Stomach (tissue), 8 donors: ENCODE measurements at regions not wholly inside any gene's neighbourhood (a gene's known extent, or its start where the extent isn't known, plus 50 kb on each side); places are given as distances from the start of the nearest gene placed in this dataset.

Experiments used
- DNase-seq, 2 donors: peaks; one replicate each; pipeline versions ENCODE4 v3.0.0 to v3.0.0-alpha.2; 2013 to 2019
- H3K27ac ChIP-seq, 5 donors: fragments of 200-600 bp in 4 of 5; sonication (generic) in 4 of 5; one replicate each; pipeline ENCODE4 v1.5.1; 2013 to 2019; ENCODE audit warnings: mild to moderate bottlenecking in 1 of 5, moderate library complexity in 1 of 5
- H3K27me3 ChIP-seq, 3 donors: fragments of 200-600 bp; sonication (generic); one replicate each; pipeline ENCODE4 v1.5.1; 2017 to 2019; ENCODE audit warnings: mixed run types in 1 of 3
- H3K36me3 ChIP-seq, 4 donors: fragments of 200-600 bp; sonication (generic); 1 replicate in 3 of 4; 2 replicates in 1 of 4; pipeline ENCODE4 v1.5.1; 2016 to 2019
- H3K4me1 ChIP-seq, 4 donors: fragments of 200-600 bp; sonication (generic); one replicate each; pipeline ENCODE4 v1.5.1; 2016 to 2019
- H3K4me3 ChIP-seq, 4 donors: fragments of 200-600 bp; sonication (generic) in 3 of 4; one replicate each; pipeline ENCODE4 v1.5.1; 2016 to 2019; ENCODE audit warnings: mild to moderate bottlenecking in 1 of 4
- H3K9me3 ChIP-seq, 4 donors: fragments of 200-600 bp; sonication (generic); one replicate each; pipeline ENCODE4 v1.5.1; 2016 to 2019
- EP300 ChIP-seq: sonication (generic); formaldehyde crosslinking; IDR thresholded peaks from one replicate; pipeline ENCODE4 v1.6.1; 2017; ENCODE audit warnings: antibody characterized with exemption
- POLR2A ChIP-seq, 4 donors: fragments of 450-650 bp; IDR thresholded peaks; one replicate each; pipeline ENCODE4 v1.6.1; 2016; ENCODE audit warnings: antibody characterized with exemption in 4 of 4, control low read depth in 2 of 4, mild to moderate bottlenecking in 1 of 4, moderate library complexity in 1 of 4
- POLR2AphosphoS5 ChIP-seq, 3 donors: sonication (generic); formaldehyde crosslinking; IDR thresholded peaks; one replicate each; pipeline ENCODE4 v1.6.1; 2016; ENCODE audit warnings: antibody characterized with exemption in 3 of 3
- WGBS, 5 donors: extraction: QIAGEN DNeasy Blood & Tissue Kit in 3 of 5; methylation state at CpG; one replicate each; pipeline versions ENCODE4 v1.1.5 to v1.1.7; 2013 to 2018; 5-methylcytosine and 5-hydroxymethylcytosine counted together
- intact Hi-C: fragments of 100-400 bp; cut with DNase I; formaldehyde crosslinking; loops from one replicate; pipeline ENCODE4 v1.15.1; 2023; ENCODE audit warnings: low total_unique reads
- TF ChIP-seq, protein P1 (sequence below), 7 experiments: fragments of 450-650 bp in 4 of 7; fragments of 200-600 bp in 3 of 7; sonication (generic) in 3 of 7; IDR thresholded peaks; one replicate each; pipeline ENCODE4 v1.5.1; 2016 to 2019; ENCODE audit warnings: antibody characterized with exemption in 7 of 7, control low read depth in 2 of 7, mild to moderate bottlenecking in 1 of 7
- donor health status: healthy with polysubstance abuse.
- donor health status: Bipolar disorder and iron deficiency.
- donor health status: healthy.

DNA sequence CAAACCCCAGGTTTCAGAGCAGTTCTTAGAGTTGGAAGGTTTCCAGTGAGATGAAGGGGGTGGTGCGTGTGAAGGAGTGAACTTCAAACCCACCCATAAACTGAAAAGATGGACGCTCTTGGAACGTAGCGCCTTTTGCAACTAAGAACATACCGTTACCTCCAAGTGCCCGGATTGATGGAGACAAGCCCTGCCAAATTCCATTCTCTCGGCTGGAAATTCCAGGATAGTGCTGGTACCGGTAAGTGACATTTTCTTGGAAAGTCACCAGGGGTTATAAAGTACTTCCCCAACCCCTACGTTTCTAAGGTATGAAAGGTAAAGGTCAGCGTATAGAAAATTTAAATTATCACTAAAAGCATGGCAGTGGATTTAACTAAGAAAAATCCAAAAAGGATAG, 91.6 kb upstream of the CLDN14 start:
- H3K36me3 ChIP-seq: no peaks in the 10 kb centered on the region
- TF ChIP-seq EP300: no peak
- TF ChIP-seq, protein P1, sequence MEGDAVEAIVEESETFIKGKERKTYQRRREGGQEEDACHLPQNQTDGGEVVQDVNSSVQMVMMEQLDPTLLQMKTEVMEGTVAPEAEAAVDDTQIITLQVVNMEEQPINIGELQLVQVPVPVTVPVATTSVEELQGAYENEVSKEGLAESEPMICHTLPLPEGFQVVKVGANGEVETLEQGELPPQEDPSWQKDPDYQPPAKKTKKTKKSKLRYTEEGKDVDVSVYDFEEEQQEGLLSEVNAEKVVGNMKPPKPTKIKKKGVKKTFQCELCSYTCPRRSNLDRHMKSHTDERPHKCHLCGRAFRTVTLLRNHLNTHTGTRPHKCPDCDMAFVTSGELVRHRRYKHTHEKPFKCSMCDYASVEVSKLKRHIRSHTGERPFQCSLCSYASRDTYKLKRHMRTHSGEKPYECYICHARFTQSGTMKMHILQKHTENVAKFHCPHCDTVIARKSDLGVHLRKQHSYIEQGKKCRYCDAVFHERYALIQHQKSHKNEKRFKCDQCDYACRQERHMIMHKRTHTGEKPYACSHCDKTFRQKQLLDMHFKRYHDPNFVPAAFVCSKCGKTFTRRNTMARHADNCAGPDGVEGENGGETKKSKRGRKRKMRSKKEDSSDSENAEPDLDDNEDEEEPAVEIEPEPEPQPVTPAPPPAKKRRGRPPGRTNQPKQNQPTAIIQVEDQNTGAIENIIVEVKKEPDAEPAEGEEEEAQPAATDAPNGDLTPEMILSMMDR (IDR thresholded peaks at IDR 0.05): no peak
- TF ChIP-seq POLR2A (IDR thresholded peaks at IDR 0.05): no peak
- no peak for TF ChIP-seq POLR2AphosphoS5 (IDR thresholded peaks at IDR 0.05)
- intact Hi-C loops: no loop called here
- no peak overlapping the region for H3K4me3 ChIP-seq
- no peak overlapping the region for H3K27ac ChIP-seq
- WGBS, 5 donors: 61 to 71% (median 65%) methylated on average over 10 of the region's 10 CpGs
- no peaks in the 10 kb centered on the region for H3K9me3 ChIP-seq
- DNase-seq: no peak
- no peaks in the 10 kb centered on the region for H3K4me1 ChIP-seq
- peaks cover 0 to 15% (median 0%) of the 10 kb centered on the region in 3 donors for H3K27me3 ChIP-seq

DNA sequence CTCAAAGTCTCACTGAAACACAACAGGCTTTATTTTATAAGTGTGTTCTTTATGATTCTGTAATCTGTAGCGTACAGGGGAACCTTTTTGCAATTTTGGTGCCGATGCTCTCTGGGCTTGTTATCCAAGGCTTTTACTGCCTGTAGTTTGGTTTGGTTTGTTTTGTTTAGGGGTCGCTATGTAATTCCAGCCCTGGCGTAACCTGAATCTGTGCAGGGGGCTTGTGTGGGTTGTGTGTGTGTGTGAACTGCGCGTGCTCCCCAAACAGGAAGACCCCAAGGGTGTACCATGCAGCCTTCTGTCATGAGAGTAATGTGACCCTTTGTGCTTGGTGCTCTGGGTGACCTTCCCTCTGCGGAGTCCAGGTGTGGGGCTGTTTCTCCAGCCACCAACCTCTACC, 92.1 kb upstream of the CLDN14 start:
- Histone ChIP-seq H3K4me3 (no peak overlapping the region), H3K27ac (no peak overlapping the region), H3K36me3 (no peaks in the 10 kb centered on the region), H3K9me3 (no peaks in the 10 kb centered on the region), H3K27me3 (peaks cover 0 to 15% (median 0%) of the 10 kb centered on the region in 3 donors), H3K4me1 (no peaks in the 10 kb centered on the region)
- no peak for TF ChIP-seq POLR2AphosphoS5 (IDR thresholded peaks at IDR 0.05)
- TF ChIP-seq EP300: no peak
- TF ChIP-seq, protein P1 (IDR thresholded peaks at IDR 0.05): no peak
- no peak for TF ChIP-seq POLR2A (IDR thresholded peaks at IDR 0.05)
- DNase-seq: no peak
- 79 to 86% (median 81%) methylated on average over 7 of the region's 7 CpGs for WGBS, 5 donors
- intact Hi-C loops: no loop called here

DNA sequence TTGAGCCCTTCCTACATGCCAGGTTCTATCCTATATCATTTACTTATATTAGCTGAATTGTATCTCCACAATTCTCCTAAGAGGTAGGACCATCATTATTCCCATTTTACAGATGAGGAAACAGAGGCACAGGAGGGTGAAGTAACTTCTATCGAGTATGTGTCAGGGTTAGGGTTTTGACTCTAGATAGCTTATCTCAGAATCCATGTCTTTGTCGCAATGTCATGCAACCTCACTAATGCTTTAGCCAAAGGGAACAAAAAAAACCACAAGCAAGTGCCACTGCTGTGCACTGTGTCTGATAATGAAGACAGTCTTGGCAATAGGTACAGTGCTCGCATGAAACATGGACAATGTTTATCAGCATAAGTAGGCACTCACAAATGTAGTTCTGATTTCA, 95.4 kb upstream of the CLDN14 start:
- Histone ChIP-seq H3K27ac (no peak overlapping the region), H3K4me1 (no peaks in the 10 kb centered on the region), H3K36me3 (no peaks in the 10 kb centered on the region), H3K4me3 (no peak overlapping the region), H3K27me3 (no peaks in the 10 kb centered on the region), H3K9me3 (peaks cover 0 to 4% (median 0%) of the 10 kb centered on the region in 4 donors)
- intact Hi-C loops: no loop called here
- DNase-seq: no peak
- WGBS, 5 donors: 36 to 70% (median 57%) methylated on average over 3 of the region's 3 CpGs
- TF ChIP-seq, protein P1 (IDR thresholded peaks at IDR 0.05): no peak
- TF ChIP-seq EP300 (no peak), POLR2A (IDR thresholded peaks at IDR 0.05) (no peak), POLR2AphosphoS5 (IDR thresholded peaks at IDR 0.05) (no peak)

DNA sequence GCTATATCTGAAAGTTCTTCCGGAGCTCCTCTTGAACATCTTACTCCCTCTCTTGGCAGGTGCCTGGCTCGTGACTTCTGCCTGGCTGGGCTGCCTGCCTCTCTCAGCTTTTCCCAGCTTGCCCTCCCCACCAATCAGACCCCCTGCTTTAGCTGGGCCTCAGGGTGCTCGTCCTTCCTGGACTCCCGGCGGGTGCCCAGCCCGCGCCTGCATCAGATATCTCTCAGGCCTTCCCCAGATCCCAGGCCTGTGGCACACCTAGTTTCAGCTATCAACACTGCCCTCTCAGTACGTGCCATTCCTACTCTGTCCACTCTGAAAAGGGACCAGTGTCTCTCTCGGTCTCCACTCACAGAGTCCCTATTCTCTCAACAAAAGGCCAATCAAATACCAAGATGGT, 96.5 kb upstream of the CLDN14 start:
- no peak overlapping the region for H3K27ac ChIP-seq
- H3K4me1 ChIP-seq: no peaks in the 10 kb centered on the region
- 82 to 91% (median 87%) methylated on average over 9 of the region's 9 CpGs for WGBS, 5 donors
- peaks cover 0 to 4% (median 0%) of the 10 kb centered on the region in 4 donors for H3K9me3 ChIP-seq
- H3K4me3 ChIP-seq: no peak overlapping the region
- TF ChIP-seq, protein P1 (IDR thresholded peaks at IDR 0.05): no peak
- TF ChIP-seq POLR2AphosphoS5 (IDR thresholded peaks at IDR 0.05): no peak
- TF ChIP-seq EP300: no peak
- TF ChIP-seq POLR2A (IDR thresholded peaks at IDR 0.05): no peak
- DNase-seq: no peak
- no peaks in the 10 kb centered on the region for H3K27me3 ChIP-seq
- H3K36me3 ChIP-seq: no peaks in the 10 kb centered on the region
- intact Hi-C loops: no loop called here
